ENCODE measurements at regions not wholly inside any gene's neighbourhood (a gene's known extent, or its start where the extent isn't known, plus 50 kb on each side); places are given as distances from the start of the nearest gene placed in this dataset.

DNA sequence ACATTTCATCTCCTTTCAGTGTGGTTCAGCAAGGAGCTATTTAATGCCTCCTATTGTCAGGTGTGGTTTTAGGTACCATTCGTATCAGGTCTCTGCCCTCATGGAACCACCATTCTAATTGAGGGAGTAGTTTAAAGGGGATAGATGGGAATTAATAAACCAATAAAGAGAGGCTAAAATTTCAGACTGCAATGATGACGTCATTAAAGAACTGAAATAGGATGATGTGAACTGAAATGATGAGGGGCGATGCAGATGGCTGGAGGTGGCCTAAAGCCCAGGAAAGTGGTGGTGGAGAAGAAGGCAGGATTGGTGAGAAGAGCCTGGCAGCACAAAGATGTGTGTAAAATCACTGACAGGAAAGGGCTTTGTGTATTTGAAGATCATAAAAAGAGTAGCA lies 148.9 kb upstream of the RBFOX1 start:
- no peak for DNase-seq

DNA sequence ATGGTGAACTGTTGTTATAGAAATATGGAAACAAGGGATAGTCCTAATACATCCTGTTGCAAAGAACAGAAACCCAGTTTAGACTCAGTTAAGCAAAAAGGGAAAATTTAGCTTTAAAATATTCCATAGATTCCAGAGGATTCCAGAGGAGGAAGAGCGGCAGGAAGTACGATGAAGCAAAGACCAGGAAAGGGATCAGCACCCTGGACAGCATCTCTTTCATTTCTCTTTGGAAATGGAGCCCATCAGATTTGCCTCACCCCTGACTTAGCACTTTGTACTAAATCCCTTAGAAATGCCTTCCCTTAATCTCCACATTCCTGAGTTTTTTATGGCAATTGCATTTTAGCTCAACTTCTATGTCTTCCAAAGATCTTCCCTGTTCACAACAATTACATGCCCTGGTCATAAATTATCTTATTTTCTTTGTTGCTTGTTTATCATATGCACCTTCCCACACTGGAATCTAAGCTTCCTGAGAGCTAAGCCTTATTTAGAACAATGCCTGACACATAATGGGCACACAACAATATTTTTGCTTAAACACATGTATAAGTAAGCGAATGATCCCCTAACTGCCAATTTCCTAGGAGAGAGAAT lies 150.0 kb upstream of the RBFOX1 start:
- DNase-seq: no peak

DNA sequence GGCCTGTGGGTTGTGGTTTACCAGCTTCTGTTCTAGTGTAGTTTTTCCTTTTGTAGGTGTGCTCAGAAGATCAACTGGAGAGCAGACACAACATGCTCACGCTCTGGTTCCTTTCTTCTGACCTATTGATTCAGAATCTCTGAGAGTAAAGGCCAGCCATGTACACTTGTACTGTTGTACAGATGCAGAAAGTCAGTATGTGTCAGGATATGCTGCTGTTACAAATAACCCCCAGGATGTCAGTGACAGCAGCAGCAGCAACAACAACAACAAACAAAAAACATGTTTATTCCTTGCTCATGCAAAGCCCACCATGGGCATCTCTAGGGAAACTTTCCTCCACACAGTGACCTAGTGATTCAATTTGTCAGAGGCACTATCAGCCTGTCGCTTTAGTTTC lies 154.8 kb upstream of the RBFOX1 start:
- no peak for DNase-seq

DNA sequence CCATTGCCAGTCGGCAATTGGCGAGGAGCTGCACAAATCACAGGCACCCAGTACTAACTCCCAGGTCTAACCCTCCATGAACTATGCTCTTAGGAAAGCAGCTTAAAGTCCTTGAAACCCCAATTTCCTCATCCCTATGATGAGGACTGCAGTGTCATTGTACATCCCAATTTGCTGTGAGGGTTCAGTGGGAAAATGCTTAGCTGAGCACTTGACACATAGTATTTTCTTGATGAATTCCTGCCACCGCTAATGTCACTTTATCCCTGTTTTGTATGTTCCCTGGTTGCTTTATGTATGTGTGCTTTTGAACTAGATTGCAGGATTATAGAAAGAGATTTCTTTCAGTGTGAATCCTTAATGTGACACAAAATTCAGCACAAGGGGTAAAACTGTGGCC lies 161.5 kb upstream of the RBFOX1 start:
- no peak for DNase-seq

DNA sequence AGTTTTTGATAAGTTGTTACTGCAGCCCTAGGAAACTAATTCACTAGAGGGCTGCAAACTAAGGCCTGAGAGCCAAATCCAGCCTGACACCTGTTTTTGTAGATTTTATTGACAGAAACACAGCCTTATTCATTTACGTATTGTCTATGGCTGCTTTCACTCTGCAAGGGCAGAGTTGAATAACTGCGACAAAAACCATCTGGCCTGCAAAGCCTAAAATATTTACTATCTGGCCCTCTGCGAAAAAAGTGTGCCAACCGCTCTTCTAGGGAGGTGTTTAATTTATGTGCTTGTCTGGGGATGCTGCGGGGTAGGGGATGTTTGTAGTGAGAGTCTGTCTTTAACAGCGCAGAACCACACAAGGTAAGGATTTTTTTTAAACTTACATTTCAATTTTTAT lies 165.0 kb upstream of the RBFOX1 start:
- no peak for DNase-seq

DNA sequence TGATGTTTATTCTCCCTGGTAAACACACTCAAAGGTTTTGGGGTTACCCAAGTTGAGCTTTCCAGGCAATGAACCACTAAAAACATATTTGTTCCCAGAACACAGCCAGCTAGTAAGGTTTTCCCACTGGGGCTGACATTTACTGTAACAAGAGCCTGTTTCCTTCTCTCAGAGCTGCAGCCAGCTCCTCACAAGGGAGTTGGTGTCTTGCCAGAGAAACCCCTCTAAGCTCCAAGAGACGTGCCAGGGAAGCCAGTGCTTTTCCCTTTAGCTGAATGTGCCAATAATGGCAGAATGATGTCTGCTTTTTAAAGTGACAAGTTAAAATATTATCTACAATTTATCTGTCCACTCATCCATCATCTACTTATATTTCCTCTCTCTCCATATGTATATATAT lies 170.8 kb upstream of the RBFOX1 start:
- DNase-seq: no peak

DNA sequence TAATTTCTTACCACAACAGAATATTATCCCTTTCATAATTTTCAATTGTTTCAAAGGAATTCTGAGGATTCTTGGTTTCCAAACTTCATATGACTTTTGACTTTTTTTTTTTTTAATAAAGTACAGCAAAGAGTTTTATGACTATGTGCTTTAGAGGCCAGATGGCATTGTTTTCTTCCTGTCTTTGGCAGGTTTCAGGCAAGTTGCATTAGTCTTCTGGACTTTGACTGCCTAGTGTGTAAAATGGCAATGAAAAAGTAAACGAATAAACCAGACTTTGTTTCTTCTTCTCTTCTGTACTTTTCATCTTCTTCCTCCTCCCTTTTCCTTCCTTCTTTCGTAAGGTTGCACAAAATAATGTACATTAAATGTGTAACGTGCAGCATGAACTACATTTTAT lies 172.6 kb upstream of the RBFOX1 start:
- no peak for DNase-seq

DNA sequence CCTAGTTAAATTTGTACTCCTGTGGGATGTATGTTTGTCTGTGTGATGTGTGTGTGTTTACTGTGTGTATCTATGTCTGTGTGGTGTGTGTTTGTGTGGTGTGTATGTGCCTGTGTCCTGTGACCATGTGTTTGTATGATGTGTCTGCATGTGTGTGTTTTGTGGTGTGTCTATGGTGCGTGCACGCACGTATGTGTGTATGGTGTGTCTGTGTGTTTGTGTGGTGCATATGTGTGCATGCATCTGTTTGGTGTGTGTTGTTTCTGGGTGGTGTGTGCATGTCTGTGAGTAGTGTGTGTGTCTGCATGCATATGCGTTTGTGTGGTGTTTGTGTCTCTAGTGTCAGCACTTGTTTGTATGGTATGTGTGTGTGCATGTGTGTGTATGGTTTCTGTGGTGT lies 174.2 kb upstream of the RBFOX1 start:
- DNase-seq: no peak

DNA sequence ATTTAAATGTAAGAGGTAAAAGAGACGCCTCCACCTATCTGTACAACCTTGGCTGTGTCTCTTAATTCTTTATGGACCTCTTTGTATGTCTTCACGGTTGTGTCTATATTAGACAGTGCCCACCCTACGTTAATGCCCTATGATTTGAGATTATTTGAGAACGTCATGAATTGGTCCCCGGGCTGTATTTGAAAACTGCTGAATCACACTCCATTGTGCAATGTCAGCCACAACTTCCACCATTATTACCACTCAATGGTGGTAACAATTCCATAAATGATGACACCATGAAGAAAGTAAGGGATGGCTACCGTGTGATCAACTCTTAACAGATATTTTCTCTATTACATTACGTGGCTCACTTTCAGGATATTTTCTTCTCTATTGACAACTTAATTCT lies 182.4 kb upstream of the RBFOX1 start:
- no peak for DNase-seq

DNA sequence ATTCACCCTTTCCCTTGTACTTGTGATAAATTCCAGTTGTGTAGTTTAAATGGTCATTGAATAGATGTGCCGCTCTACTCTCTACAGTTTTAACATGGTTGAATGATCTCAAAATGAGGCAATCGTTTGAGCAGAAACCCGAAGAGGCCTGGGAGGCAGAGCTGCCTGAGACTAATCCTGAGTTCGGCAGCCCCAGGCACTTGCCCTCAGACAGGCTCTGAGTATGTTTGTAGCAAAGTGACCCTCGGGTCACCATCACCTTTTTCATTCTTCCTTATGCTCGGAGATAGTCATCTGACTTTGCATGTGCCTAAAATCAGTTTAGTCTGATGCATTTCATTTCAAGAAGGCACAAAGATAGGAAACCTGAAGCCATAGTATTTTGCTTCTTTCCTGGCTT lies 184.0 kb upstream of the RBFOX1 start:
- DNase-seq: no peak

DNA sequence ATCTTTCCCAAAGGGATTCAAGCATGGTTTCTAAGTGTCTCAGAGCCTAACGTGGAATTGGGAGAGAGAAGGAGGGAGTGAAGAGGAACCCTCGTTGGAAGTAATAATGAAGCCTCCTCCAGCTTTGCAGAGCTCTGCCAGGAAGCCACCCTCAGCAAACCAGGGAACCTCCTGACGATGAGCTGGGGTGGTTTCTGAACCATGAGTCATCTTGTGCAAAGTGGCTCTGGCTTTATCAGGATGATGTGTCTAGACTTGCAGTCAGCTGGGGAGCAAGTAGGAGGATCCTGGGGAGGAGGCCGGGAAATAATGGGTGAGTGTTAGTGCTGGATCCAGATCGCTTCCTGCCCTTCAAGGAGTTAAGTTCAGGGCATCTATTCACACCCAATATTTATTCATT lies 191.7 kb upstream of the RBFOX1 start:
- no peak for DNase-seq

DNA sequence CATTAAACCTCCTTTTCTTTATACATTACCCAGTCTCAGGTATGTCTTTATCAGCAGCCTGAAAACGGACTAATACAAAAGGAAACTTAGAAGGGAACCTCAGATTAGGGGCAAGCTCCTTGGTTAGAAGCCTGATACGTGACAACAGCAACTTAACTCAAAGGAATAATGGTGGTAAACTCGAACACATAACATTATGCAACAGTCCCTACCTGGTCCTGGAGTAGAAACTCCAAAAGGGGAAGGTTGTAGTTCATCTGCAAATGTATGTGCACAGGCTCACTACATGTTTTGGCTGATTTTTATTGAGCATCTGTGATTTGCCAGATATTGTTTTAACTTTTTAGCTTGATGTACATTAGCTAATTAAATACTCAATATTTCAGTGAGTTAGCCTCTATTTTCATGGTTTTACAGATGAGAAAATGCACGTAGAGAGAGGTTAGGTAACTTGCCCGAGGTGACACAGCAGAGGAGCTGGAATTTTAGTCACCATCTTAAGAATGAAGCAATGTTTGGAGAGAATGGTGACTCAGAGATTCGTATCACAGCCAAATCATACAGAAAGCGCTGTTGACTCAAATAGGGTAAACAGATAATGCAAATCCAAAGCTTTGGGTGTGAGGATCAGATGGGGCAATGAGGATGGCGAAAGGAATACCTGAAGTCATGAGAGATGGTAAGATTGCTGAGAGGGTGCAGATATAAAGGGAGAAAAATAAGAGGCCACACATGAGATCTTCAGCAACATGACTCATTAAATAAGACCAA lies 194.9 kb upstream of the RBFOX1 start:
- no peak for DNase-seq

DNA sequence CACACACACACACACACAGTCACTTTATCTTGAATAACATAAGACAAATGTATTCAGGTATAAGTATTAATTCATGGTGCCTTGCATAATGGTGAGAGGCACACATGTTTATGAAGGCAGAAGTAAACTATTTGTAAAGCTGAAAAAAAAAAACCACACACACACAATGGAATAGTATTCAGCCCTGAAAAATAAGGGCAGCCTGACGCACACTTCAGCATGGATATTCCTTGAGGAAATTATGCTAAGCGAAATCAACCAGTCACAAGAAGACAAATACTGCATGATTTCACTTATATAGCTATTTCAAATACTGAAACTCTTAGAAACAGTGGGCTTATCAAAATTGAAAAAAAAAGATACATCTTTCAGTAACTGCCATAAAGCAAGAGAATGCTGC lies 200.2 kb upstream of the RBFOX1 start:
- DNase-seq: no peak

DNA sequence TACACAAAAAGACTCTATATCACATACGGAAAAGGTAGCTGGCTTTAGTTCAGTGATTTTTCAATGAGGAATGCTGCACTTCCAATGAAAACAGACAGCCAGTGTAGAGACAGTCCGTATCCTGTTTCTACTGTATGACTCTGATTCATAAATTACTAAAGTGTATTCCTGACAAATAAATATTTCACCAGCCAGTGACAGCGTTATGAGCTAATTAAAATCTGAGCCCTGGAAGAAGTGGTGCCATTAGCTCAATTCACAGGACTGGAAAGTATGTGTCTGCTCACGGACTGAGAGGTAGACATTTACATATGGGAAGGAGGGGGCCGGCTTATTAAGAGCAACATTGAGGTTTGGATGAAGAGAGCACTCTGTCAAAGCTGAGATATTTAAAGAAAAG lies 207.9 kb upstream of the RBFOX1 start:
- DNase-seq: no peak

DNA sequence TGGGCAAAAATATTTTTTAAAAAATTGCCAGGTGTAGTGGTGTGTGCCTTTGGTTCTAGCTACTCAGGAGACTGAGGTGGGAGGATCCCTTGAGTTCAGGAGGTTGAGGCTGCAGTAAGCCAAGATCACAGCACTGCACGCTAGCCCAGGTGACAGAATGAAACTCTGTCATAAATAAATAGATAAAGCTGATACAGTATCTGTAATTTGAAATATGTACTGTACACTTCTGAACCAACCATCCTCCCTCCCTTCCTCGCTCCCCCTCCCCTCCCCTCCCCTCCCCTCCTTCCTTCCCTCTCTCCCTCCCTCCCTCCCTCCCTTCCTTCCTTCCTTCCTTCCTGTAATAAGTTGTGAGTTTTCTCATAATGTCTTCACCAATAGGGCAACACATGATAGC lies 208.4 kb upstream of the RBFOX1 start:
- no peak for DNase-seq

DNA sequence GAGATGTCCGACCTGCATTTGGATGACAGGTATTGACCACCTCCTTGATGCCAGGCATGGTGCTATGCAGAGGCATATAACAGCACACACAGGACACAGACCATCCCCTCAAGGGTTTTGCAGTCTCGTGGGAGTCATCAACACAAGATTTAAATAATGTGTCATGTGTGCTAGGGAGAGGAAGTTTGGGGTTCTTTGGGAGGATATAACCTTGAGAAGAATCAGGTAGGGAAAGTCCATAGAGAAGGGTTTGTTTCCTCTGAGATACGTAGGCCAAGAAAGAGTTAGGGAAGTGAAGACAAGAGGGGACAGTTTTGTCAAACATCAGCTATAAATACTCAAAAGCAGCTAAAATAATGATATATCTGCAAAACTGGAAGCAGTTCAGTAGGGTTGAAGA lies 215.9 kb upstream of the RBFOX1 start:
- DNase-seq: no peak

DNA sequence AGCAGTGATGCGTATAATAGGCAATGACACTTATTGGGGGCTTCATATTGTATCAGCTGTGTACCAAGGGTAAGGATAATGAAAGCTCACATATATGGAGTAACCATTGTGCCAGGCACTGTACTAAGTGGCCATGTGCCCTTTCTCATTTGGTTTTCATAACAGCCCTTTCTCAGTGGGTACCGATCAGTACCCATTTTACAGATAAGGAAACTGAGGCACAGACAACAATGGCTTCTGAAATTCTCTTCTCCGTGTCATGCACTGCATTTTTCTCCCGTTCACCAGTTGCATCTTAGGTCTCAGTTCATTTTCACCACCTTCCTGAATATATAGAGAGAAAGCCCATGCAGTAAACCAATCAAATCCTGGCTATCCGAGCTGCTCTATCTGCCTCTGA lies 216.7 kb upstream of the RBFOX1 start:
- no peak for DNase-seq

DNA sequence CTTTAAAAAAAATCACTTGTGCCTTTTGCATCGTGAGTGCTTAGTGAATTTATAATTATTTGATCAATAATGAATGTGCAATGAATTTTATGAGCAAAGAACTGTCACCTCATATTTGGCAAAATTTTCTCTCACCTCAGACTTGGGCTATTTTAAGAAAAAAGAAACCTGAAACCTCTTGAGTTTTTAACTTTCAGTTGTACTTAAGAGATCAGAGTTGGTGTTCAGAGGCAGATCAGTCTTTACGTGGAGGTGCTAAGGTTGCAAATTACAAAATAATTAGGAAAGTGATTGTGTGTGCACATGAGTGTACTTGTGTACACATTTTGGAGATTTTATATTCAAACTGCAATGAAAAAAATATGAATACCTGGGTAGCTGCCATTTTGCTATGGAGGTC lies 218.7 kb upstream of the RBFOX1 start:
- no peak for DNase-seq

DNA sequence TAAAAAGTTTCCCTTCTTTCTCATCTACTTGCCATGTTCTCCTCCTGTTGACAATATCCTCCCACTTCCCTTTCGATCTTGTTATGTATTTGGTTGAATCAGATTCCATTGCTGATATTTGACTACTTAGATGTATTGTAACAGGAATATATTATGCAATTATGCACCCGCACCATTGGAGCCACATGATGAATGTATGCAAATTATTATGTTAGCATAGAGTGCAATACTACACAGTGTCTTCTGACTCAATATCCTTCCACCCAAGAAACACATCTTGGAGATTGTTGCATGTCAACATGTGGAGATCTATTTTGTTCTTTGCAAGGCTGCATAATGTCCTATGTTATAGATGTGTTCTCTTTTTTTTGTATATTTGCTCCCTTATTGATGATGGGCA lies 219.2 kb upstream of the RBFOX1 start:
- no peak for DNase-seq

DNA sequence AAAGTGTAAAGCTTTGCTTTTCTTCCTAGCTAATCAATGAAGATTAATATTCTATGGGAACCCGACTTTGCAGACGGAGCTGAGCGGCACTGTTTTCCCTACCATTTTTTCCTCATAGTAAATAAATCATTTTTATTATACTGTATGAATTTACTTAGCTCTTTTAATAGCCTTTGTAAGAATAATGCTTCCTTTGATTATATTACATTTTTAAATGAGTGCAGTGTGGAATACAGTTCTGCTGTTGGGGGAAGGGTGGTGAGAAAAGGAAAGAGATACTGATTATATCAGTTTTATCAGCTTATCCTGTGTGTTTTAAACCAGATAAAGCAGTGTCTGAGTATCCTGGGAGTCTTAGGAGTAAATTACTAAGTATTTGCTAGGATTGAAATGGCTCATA lies 221.4 kb upstream of the RBFOX1 start:
- no peak for DNase-seq

DNA sequence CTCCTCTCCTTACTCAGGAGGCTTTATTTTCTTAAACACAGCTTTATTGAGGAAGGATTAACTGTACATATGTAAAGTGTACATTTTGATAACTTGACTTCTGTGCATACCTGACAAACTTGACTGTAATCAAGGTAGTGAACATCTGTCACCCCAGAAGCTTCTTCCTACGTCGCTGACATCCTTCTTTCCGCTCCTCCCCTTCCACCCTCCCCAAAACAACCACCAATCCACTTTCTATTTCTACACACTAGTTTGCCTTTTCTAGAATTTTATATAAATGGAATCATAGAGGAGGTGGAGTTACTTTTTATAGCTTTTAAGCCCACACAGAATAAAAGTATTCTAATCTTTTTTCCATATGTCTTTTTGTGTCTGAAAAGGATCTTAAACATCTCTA lies 225.2 kb upstream of the RBFOX1 start:
- no peak for DNase-seq

DNA sequence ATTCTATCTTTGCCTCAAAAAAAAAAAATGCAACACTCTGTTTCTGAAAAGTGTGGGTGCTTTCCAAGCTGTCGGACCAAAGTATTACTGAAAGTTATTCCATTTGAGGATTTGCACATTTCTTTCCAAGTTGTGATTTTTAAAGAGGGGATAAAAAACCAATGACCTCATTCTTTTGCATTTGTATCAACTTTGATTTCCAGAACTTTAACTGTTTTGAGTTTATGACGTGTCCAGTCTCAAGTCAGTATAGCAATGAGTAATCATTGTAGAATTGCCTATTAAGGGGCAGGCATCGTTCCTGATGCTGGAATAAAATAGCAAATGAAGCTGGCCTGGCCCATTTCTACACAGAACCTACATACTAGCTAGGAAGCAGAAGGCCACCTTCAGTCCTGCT lies 229.6 kb upstream of the RBFOX1 start:
- DNase-seq: no peak

DNA sequence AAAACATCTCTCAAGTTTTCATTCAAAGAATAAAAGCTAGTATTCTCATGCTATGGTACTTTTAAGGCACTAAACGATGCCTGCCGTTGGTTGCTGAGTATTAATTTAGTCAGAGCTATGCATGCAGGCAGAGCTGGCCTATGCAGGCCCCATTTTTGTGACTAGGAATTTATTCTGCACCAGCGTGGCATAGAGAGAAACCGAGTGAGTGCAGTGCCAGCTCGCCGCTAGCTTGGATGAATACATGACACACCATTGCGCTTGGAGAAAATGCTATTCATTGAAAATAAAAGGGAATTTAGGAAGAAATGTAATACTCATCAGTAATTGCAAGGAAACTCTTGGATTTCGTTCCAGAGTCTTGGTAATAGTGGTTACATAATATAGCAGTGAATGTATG lies 231.6 kb upstream of the RBFOX1 start:
- no peak for DNase-seq

DNA sequence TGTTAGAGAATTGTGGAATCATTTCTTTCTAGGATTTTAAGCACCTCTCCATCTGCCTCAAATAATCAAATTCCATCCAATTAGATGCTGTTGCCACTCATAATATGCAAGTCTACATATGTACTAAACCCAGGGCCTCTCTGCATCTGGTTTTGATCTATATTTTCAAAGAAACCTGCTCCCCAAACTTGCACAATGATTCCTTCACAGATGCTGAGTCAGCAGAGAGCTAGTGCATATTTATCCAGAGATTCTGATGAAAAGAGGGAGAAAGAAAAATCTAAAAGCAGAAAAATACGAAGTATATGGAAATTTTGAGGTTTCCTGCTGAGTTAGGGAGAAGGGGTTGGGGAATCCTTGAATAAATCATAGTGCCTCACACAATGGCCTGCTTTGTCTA lies 235.1 kb upstream of the RBFOX1 start:
- no peak for DNase-seq

DNA sequence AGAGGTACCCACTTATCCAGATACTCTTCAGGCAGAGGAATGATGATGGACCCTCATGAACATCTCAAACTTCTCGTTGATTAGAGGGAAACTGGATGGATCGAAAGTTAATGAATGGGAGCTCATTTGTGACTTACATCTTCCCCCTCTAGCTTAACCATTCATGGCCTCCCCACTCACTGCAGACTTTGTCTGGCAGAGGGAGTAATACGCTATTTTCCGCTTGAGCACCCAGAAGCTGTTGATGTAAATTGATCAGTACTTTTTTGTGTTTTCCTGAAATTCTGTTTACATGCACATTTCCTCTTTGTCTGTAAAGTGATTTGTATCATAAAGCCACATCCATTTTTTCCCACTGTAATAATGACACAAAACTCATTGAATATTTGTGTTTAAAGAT lies 239.1 kb upstream of the RBFOX1 start:
- DNase-seq: no peak

Data from NCI-H2107 (cell line).